ENCODE measurements at regions not wholly inside any gene's neighbourhood (a gene's known extent, or its start where the extent isn't known, plus 50 kb on each side); places are given as distances from the start of the nearest gene placed in this dataset.

DNA sequence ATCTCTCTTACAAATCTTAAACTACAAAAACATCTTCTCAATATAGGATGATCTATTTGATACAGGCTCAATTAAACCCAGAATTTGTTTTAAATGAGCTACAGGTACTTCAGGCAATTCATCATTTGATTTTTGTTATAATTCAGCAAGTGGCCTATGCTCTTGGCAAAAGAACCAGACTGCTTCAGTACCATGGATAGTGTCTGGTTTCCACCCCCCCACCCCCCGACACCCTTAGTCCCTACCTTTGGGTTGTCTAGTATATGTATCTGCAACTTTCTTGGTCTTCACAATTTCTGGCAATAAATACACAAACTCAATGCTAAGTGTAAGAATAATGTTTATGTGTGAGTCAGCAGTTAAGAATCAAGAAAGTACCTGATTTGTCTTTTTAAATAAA is 97.3 kb upstream of the API5 start:
- H4K20me1 ChIP-seq (ENCODE audit: insufficient read depth): no peaks in the 10 kb centered on the region

DNA sequence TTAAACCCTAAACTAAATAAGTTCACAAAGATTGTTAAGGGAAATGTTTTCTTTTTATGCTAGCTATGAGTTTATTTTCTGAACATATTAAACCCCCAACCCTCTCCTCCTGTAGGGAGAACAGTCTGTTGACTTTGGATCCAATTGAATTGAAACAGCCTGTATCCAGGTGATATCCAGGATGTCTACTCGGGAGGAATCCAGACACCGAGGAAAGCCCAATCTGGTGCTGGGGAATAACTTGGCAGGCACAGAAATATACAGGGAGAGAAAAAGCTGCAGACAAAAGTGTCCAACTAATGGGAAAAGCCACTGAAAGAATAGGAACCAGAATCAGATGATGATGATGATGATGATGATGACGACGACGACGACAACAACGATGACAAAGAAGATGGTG is 93.9 kb upstream of the API5 start:
- no peak overlapping the region for H3K4me2 ChIP-seq (ENCODE audit: low read length)
- no peak overlapping the region for H2AFZ ChIP-seq (ENCODE audit: low read depth, low read length)
- H3K4me3 ChIP-seq (ENCODE audit: low read length): no peak overlapping the region
- TF ChIP-seq EP300 (conservative IDR thresholded peaks at IDR 0.05; ENCODE audit: poor library complexity, severe bottlenecking) (no peak), POLR2AphosphoS5 (IDR thresholded peaks at IDR 0.05) (no peak), SMC3 (conservative IDR thresholded peaks at IDR 0.05; ENCODE audit: poor library complexity) (no peak), EZH2 (IDR thresholded peaks at IDR 0.05; ENCODE audit: borderline replicate concordance, insufficient read depth, low read length, poor library complexity, severe bottlenecking) (no peak), TAF1 (IDR thresholded peaks at IDR 0.05; ENCODE audit: low read depth) (no peak), RAD21 (conservative IDR thresholded peaks at IDR 0.05) (no peak), MXI1 (conservative IDR thresholded peaks at IDR 0.05; ENCODE audit: poor library complexity, severe bottlenecking) (no peak)
- TF ChIP-seq, protein P1, sequence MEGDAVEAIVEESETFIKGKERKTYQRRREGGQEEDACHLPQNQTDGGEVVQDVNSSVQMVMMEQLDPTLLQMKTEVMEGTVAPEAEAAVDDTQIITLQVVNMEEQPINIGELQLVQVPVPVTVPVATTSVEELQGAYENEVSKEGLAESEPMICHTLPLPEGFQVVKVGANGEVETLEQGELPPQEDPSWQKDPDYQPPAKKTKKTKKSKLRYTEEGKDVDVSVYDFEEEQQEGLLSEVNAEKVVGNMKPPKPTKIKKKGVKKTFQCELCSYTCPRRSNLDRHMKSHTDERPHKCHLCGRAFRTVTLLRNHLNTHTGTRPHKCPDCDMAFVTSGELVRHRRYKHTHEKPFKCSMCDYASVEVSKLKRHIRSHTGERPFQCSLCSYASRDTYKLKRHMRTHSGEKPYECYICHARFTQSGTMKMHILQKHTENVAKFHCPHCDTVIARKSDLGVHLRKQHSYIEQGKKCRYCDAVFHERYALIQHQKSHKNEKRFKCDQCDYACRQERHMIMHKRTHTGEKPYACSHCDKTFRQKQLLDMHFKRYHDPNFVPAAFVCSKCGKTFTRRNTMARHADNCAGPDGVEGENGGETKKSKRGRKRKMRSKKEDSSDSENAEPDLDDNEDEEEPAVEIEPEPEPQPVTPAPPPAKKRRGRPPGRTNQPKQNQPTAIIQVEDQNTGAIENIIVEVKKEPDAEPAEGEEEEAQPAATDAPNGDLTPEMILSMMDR (IDR thresholded peaks at IDR 0.05; ENCODE audit: poor library complexity, severe bottlenecking): no peak
- TF ChIP-seq, protein P2, sequence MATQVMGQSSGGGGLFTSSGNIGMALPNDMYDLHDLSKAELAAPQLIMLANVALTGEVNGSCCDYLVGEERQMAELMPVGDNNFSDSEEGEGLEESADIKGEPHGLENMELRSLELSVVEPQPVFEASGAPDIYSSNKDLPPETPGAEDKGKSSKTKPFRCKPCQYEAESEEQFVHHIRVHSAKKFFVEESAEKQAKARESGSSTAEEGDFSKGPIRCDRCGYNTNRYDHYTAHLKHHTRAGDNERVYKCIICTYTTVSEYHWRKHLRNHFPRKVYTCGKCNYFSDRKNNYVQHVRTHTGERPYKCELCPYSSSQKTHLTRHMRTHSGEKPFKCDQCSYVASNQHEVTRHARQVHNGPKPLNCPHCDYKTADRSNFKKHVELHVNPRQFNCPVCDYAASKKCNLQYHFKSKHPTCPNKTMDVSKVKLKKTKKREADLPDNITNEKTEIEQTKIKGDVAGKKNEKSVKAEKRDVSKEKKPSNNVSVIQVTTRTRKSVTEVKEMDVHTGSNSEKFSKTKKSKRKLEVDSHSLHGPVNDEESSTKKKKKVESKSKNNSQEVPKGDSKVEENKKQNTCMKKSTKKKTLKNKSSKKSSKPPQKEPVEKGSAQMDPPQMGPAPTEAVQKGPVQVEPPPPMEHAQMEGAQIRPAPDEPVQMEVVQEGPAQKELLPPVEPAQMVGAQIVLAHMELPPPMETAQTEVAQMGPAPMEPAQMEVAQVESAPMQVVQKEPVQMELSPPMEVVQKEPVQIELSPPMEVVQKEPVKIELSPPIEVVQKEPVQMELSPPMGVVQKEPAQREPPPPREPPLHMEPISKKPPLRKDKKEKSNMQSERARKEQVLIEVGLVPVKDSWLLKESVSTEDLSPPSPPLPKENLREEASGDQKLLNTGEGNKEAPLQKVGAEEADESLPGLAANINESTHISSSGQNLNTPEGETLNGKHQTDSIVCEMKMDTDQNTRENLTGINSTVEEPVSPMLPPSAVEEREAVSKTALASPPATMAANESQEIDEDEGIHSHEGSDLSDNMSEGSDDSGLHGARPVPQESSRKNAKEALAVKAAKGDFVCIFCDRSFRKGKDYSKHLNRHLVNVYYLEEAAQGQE (IDR thresholded peaks at IDR 0.05; ENCODE audit: borderline replicate concordance): no peak
- no peaks in the 10 kb centered on the region for H3K9me2 ChIP-seq (ENCODE audit: insufficient read depth, low read length)
- no peak overlapping the region for H3K9ac ChIP-seq (ENCODE audit: low read length)
- H3K36me3 ChIP-seq (ENCODE audit: insufficient read depth, low read length): no peaks in the 10 kb centered on the region
- no peaks in the 10 kb centered on the region for H3K79me2 ChIP-seq (replicated peaks; ENCODE audit: insufficient read depth, low read length)
- no peaks in the 10 kb centered on the region for H4K20me1 ChIP-seq (ENCODE audit: insufficient read depth)
- H3F3A ChIP-seq (ENCODE audit: insufficient read depth, low read length, poor library complexity, severe bottlenecking): no peaks in the 10 kb centered on the region
- H3K27ac ChIP-seq (ENCODE audit: low read length): no peak overlapping the region
- no peaks in the 10 kb centered on the region for H3K9me3 ChIP-seq (ENCODE audit: low read length)
- H3K27me3 ChIP-seq (ENCODE audit: insufficient read depth, low read depth, low read length): no peaks in the 10 kb centered on the region

More for the DNA sequence above, 97.3 kb upstream of the API5 start:
- no peak overlapping the region for H3K9ac ChIP-seq (ENCODE audit: low read length)
- H3F3A ChIP-seq (ENCODE audit: insufficient read depth, low read length, poor library complexity, severe bottlenecking): no peaks in the 10 kb centered on the region
- H3K36me3 ChIP-seq (ENCODE audit: insufficient read depth, low read length): no peaks in the 10 kb centered on the region
- no peak overlapping the region for H2AFZ ChIP-seq (ENCODE audit: low read depth, low read length)
- no peak overlapping the region for H3K4me3 ChIP-seq (ENCODE audit: low read length)
- no peaks in the 10 kb centered on the region for H3K9me3 ChIP-seq (ENCODE audit: low read length)
- H3K27me3 ChIP-seq (ENCODE audit: insufficient read depth, low read depth, low read length): no peaks in the 10 kb centered on the region
- H3K9me2 ChIP-seq (ENCODE audit: insufficient read depth, low read length): no peaks in the 10 kb centered on the region
- H3K79me2 ChIP-seq (replicated peaks; ENCODE audit: insufficient read depth, low read length): no peaks in the 10 kb centered on the region
- H3K27ac ChIP-seq (ENCODE audit: low read length): no peak overlapping the region
- no peak overlapping the region for H3K4me2 ChIP-seq (ENCODE audit: low read length)
- TF ChIP-seq MXI1 (conservative IDR thresholded peaks at IDR 0.05; ENCODE audit: poor library complexity, severe bottlenecking) (no peak), POLR2AphosphoS5 (IDR thresholded peaks at IDR 0.05) (no peak), EP300 (conservative IDR thresholded peaks at IDR 0.05; ENCODE audit: poor library complexity, severe bottlenecking) (no peak), RAD21 (conservative IDR thresholded peaks at IDR 0.05) (no peak), EZH2 (IDR thresholded peaks at IDR 0.05; ENCODE audit: borderline replicate concordance, insufficient read depth, low read length, poor library complexity, severe bottlenecking) (no peak), SMC3 (conservative IDR thresholded peaks at IDR 0.05; ENCODE audit: poor library complexity) (no peak), TAF1 (IDR thresholded peaks at IDR 0.05; ENCODE audit: low read depth) (no peak)
- TF ChIP-seq, protein P1 (IDR thresholded peaks at IDR 0.05; ENCODE audit: poor library complexity, severe bottlenecking): no peak
- TF ChIP-seq, protein P2 (IDR thresholded peaks at IDR 0.05; ENCODE audit: borderline replicate concordance): no peak
